ENCODE measurements at regions not wholly inside any gene's neighbourhood (a gene's known extent, or its start where the extent isn't known, plus 50 kb on each side); places are given as distances from the start of the nearest gene placed in this dataset.

DNA sequence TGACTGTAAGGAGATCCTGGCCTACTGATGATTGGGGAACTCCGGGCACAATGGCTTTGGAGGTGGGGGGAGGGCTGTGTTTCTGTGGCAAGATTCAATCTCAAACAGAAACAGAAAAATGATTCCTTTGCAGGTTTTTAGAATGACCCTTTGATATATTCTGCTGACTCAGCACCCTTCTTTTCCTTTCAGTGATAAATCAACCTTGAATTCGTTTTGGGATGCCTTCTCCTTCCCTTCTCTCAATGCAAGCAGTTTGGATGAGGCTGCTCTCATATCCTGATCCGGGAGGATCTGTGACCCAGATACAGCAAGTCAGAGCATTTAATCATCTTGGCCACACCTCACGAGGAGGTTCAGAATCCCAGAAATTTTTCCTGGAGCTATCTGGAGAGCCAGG is 156.1 kb upstream of the PRICKLE2 start:
- Mint-ChIP-seq H3K9me3 (peaks cover 15% of the 10 kb centered on the region), H3K27ac (no peak overlapping the region), H3K36me3 (ENCODE audit: low read depth) (peaks cover 15% of the 10 kb centered on the region), H3K4me3 (no peak overlapping the region), H3K27me3 (ENCODE audit: low read depth, poor library complexity) (peaks cover 6% of the 10 kb centered on the region), H3K4me1 (peaks cover 6% of the 10 kb centered on the region)
- DNase-seq: no peak
- TF ChIP-seq CTCF (IDR thresholded peaks at IDR 0.05): no peak

GRCh38 chr3:64380546-64380945 is 155.3 kb upstream of the PRICKLE2 start:
- no peak for DNase-seq
- Mint-ChIP-seq H3K27me3 (ENCODE audit: low read depth, poor library complexity) (peaks cover 6% of the 10 kb centered on the region), H3K9me3 (peaks cover 23% of the 10 kb centered on the region), H3K36me3 (ENCODE audit: low read depth) (peaks cover 22% of the 10 kb centered on the region), H3K4me1 (peaks cover 4% of the 10 kb centered on the region), H3K27ac (no peak overlapping the region), H3K4me3 (no peak overlapping the region)
- TF ChIP-seq CTCF (IDR thresholded peaks at IDR 0.05): no peak

- TF ChIP-seq CTCF (IDR thresholded peaks at IDR 0.05): no peak
- H3K27ac Mint-ChIP-seq: no peak overlapping the region
- H3K4me1 Mint-ChIP-seq: no peaks in the 10 kb centered on the region
- peaks cover 36% of the 10 kb centered on the region for H3K9me3 Mint-ChIP-seq
- peaks cover 6% of the 10 kb centered on the region for H3K27me3 Mint-ChIP-seq (ENCODE audit: low read depth, poor library complexity)
- H3K36me3 Mint-ChIP-seq (ENCODE audit: low read depth): peaks cover 28% of the 10 kb centered on the region
- H3K4me3 Mint-ChIP-seq: no peak overlapping the region
- no peak for DNase-seq
Measured at GRCh38 chr3:64379221-64379620, 154.0 kb upstream of the PRICKLE2 start.

- Mint-ChIP-seq H3K36me3 (ENCODE audit: low read depth) (peaks cover 28% of the 10 kb centered on the region), H3K4me1 (no peaks in the 10 kb centered on the region), H3K27ac (peak overlapping the region; percentile 4), H3K4me3 (no peak overlapping the region), H3K9me3 (peaks cover 36% of the 10 kb centered on the region), H3K27me3 (ENCODE audit: low read depth, poor library complexity) (peaks cover 3% of the 10 kb centered on the region)
- DNase-seq: no peak
- no peak for TF ChIP-seq CTCF (IDR thresholded peaks at IDR 0.05)
Measured at GRCh38 chr3:64377942-64378341, 152.7 kb upstream of the PRICKLE2 start.

DNA sequence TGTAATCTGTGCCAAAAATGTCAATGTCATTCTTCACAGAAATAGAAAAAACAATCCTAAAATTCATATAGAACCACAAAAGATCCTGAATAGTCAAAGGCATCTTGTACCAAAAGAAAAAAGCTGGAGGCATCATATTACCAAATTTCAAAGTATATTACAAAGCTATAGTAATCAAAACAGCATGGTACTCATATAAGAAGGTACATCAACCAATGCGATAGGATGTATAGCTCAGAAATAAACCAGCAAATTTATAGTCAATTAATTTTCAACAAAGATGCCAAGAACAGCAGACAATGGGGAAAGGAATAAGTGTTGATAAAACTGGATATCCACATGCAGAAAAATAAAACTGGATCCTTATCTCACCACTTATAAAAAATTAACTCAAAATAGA is 150.5 kb upstream of the PRICKLE2 start:
- TF ChIP-seq CTCF (IDR thresholded peaks at IDR 0.05): no peak
- Mint-ChIP-seq H3K36me3 (ENCODE audit: low read depth) (peaks cover 18% of the 10 kb centered on the region), H3K4me1 (no peaks in the 10 kb centered on the region), H3K9me3 (peaks cover 28% of the 10 kb centered on the region), H3K27me3 (ENCODE audit: low read depth, poor library complexity) (no peaks in the 10 kb centered on the region), H3K4me3 (no peak overlapping the region), H3K27ac (no peak overlapping the region)
- DNase-seq: no peak

DNA sequence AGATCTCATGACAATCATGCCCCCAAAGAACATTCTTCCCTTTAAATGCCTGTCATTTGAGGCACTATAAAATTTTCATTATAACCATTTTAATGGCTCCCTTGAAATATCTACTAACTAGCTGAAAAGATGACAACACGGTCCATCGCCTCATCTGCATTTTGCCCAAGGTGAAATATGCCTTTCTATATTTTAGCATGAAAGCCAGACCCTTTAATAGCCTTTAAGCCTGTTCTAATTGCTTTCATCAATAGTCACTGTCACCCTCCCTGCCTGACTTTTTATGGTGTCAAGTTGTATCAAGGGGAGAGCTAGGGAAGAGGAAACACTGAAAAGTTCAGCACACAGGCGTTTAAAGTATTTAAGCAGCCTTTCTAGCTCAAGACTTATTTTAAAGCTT is 144.1 kb upstream of the PRICKLE2 start:
- Mint-ChIP-seq H3K4me1 (peaks cover 21% of the 10 kb centered on the region), H3K4me3 (no peak overlapping the region), H3K27me3 (ENCODE audit: low read depth, poor library complexity) (no peaks in the 10 kb centered on the region), H3K9me3 (peaks cover 2% of the 10 kb centered on the region), H3K27ac (no peak overlapping the region), H3K36me3 (ENCODE audit: low read depth) (no peaks in the 10 kb centered on the region)
- no peak for TF ChIP-seq CTCF (IDR thresholded peaks at IDR 0.05)
- DNase-seq: no peak
